Neural cell (in vitro differentiated cells): ENCODE measurements at regions not wholly inside any gene's neighbourhood (a gene's known extent, or its start where the extent isn't known, plus 50 kb on each side); places are given as distances from the start of the nearest gene placed in this dataset.

Experiments
- H2AFZ ChIP-seq: fragments of 200-600, 300-800 bp; sonication (generic), shearing (Covaris generic); 2 replicates; pipeline ENCODE4 v1.6.0; 2014; ENCODE audit warnings: low read depth, mild to moderate bottlenecking, antibody characterized with exemption, low read length, moderate library complexity
- H3F3A ChIP-seq: fragments of 200-600 bp; shearing (Covaris generic); 2 replicates; pipeline ENCODE4 v1.6.1; 2016; ENCODE audit warnings: mild to moderate bottlenecking, moderate library complexity, mixed read lengths, antibody characterized with exemption, low read length; ENCODE audit not compliant: insufficient read depth, poor library complexity, severe bottlenecking
- H3K27ac ChIP-seq: fragments of 200-600, 300-800 bp; sonication (generic), shearing (Covaris generic); 2 replicates; pipeline ENCODE4 v1.5.1; 2014; ENCODE audit warnings: mild to moderate bottlenecking, low read length, moderate library complexity
- H3K27me3 ChIP-seq: fragments of 300-800, 200-600 bp; sonication (generic), shearing (Covaris generic); 2 replicates; pipeline ENCODE4 v1.6.0; 2014; ENCODE audit warnings: mild to moderate bottlenecking, low read depth, low read length, moderate library complexity; ENCODE audit not compliant: insufficient read depth
- H3K36me3 ChIP-seq: fragments of 300-800, 200-600 bp; sonication (generic), shearing (Covaris generic); 2 replicates; pipeline ENCODE4 v1.5.1; 2014; ENCODE audit warnings: mild to moderate bottlenecking, antibody characterized with exemption, low read length, moderate library complexity; ENCODE audit not compliant: insufficient read depth
- H3K4me2 ChIP-seq: fragments of 300-800, 200-600 bp; sonication (generic), shearing (Covaris generic); 2 replicates; pipeline ENCODE4 v1.6.0; 2014; ENCODE audit warnings: mild to moderate bottlenecking, low read length
- H3K4me3 ChIP-seq: fragments of 300-800, 200-600 bp; sonication (generic), shearing (Covaris generic); 2 replicates; pipeline ENCODE4 v1.5.1; 2014; ENCODE audit warnings: mild to moderate bottlenecking, low read length, moderate library complexity
- H3K79me2 ChIP-seq: fragments of 200-600 bp; shearing (Covaris generic); replicated peaks from 2 replicates; pipeline ENCODE4 v1.6.0; 2014; ENCODE audit warnings: mild to moderate bottlenecking, low read length, moderate library complexity; ENCODE audit not compliant: insufficient read depth
- H3K9ac ChIP-seq: fragments of 300-800, 200-600 bp; sonication (generic), shearing (Covaris generic); 2 replicates; pipeline ENCODE4 v1.6.1; 2016; ENCODE audit warnings: mild to moderate bottlenecking, low read length, mixed read lengths
- H3K9me2 ChIP-seq: fragments of 200-600 bp; shearing (Covaris generic); 2 replicates; pipeline ENCODE4 v1.6.1; 2016; ENCODE audit warnings: mild to moderate bottlenecking, low read length, mixed read lengths; ENCODE audit not compliant: insufficient read depth
- H3K9me3 ChIP-seq: fragments of 200-600, 300-800 bp; sonication (generic), shearing (Covaris generic); 2 replicates; pipeline ENCODE4 v1.6.1; 2016; ENCODE audit warnings: mild to moderate bottlenecking, mixed run types, low read length, moderate library complexity, mixed read lengths
- H4K20me1 ChIP-seq: fragments of 200-600 bp; shearing (Covaris generic); 2 replicates; pipeline ENCODE4 v1.6.1; 2016; ENCODE audit warnings: mild to moderate bottlenecking, mixed run types; ENCODE audit not compliant: insufficient read depth
- CTCF ChIP-seq: fragments of 450-650 bp; IDR thresholded peaks from 2 replicates; pipeline ENCODE4 v1.5.1; 2014; ENCODE audit warnings: antibody characterized with exemption, mild to moderate bottlenecking, moderate library complexity; ENCODE audit not compliant: poor library complexity, severe bottlenecking
- EP300 ChIP-seq: fragments of 450-650 bp; conservative IDR thresholded peaks from 2 replicates; pipeline ENCODE4 v1.6.1; 2014; ENCODE audit warnings: antibody characterized with exemption, mild to moderate bottlenecking, moderate library complexity; ENCODE audit not compliant: poor library complexity, severe bottlenecking
- EZH2 ChIP-seq: fragments of 200-600, 300-800 bp; shearing (Covaris generic), sonication (generic); IDR thresholded peaks from 2 replicates; pipeline ENCODE4 v1.6.1; 2014; ENCODE audit warnings: antibody characterized with exemption, low read length, borderline replicate concordance, mild to moderate bottlenecking; ENCODE audit not compliant: insufficient read depth, poor library complexity, severe bottlenecking
- MXI1 ChIP-seq: fragments of 450-650 bp; conservative IDR thresholded peaks from 2 replicates; pipeline ENCODE4 v1.6.1; 2014; ENCODE audit warnings: antibody characterized with exemption, mild to moderate bottlenecking; ENCODE audit not compliant: poor library complexity, severe bottlenecking
- POLR2AphosphoS5 ChIP-seq: IDR thresholded peaks from 2 replicates; pipeline ENCODE4 v1.6.1; 2012
- RAD21 ChIP-seq: fragments of 450-650 bp; conservative IDR thresholded peaks from 2 replicates; pipeline ENCODE4 v1.6.1; 2014; ENCODE audit warnings: antibody characterized with exemption, mild to moderate bottlenecking, moderate library complexity
- SMC3 ChIP-seq: fragments of 450-650 bp; conservative IDR thresholded peaks from 2 replicates; pipeline ENCODE4 v1.6.1; 2014; ENCODE audit warnings: antibody characterized with exemption, mild to moderate bottlenecking, moderate library complexity; ENCODE audit not compliant: poor library complexity
- TAF1 ChIP-seq: IDR thresholded peaks from 2 replicates; pipeline ENCODE4 v1.6.1; 2012; ENCODE audit warnings: low read depth
- TF ChIP-seq, protein P1 (sequence below): IDR thresholded peaks from 2 replicates; pipeline ENCODE4 v1.6.1; 2012; ENCODE audit warnings: borderline replicate concordance

DNA sequence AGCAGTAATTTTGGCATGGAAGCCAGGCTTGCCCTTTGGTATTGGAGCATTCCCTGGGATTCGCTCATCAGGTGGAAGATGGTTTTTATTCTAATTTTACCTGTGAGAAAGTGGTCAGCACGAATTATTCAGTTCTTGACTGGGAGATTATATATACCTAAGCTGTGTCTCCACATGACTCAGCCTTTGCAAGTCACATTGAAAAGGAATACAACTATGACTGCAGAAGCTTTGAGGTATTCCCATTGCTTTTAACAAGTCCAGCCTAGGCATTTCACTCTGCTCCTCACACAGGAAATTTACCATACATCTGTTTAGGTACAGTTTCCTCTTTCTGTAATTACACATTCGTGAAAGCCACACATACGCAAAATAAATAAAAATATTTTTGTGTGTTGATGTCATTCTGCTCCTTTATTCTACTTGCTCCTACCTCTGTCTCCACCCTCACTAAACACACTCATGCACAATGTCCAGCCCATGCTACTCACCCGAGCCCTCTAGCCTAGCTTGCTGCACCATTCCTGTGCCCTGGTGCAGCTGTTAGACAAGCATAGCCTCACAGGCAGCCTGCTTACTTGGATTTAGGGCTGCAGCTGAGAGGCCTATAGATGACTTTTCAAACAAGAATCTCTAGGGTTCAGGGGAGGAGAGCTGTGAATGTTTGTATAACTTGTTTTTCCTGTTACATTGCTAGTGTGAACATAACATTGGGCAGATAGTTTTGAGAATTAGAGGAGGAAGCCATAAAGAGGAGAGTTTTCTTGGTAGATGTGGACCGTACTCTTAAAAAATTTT, 504.4 kb upstream of the FAT1 start:
- Histone ChIP-seq H3K9me3 (no peaks in the 10 kb centered on the region), H3F3A (no peaks in the 10 kb centered on the region), H3K27me3 (no peaks in the 10 kb centered on the region), H4K20me1 (no peaks in the 10 kb centered on the region), H3K4me2 (no peak overlapping the region), H3K27ac (no peak overlapping the region), H3K79me2 (no peaks in the 10 kb centered on the region), H3K9ac (no peak overlapping the region), H3K36me3 (no peaks in the 10 kb centered on the region), H2AFZ (no peak overlapping the region), H3K4me3 (no peak overlapping the region), H3K9me2 (no peaks in the 10 kb centered on the region)
- TF ChIP-seq, protein P1, sequence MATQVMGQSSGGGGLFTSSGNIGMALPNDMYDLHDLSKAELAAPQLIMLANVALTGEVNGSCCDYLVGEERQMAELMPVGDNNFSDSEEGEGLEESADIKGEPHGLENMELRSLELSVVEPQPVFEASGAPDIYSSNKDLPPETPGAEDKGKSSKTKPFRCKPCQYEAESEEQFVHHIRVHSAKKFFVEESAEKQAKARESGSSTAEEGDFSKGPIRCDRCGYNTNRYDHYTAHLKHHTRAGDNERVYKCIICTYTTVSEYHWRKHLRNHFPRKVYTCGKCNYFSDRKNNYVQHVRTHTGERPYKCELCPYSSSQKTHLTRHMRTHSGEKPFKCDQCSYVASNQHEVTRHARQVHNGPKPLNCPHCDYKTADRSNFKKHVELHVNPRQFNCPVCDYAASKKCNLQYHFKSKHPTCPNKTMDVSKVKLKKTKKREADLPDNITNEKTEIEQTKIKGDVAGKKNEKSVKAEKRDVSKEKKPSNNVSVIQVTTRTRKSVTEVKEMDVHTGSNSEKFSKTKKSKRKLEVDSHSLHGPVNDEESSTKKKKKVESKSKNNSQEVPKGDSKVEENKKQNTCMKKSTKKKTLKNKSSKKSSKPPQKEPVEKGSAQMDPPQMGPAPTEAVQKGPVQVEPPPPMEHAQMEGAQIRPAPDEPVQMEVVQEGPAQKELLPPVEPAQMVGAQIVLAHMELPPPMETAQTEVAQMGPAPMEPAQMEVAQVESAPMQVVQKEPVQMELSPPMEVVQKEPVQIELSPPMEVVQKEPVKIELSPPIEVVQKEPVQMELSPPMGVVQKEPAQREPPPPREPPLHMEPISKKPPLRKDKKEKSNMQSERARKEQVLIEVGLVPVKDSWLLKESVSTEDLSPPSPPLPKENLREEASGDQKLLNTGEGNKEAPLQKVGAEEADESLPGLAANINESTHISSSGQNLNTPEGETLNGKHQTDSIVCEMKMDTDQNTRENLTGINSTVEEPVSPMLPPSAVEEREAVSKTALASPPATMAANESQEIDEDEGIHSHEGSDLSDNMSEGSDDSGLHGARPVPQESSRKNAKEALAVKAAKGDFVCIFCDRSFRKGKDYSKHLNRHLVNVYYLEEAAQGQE = no peak
- TF ChIP-seq POLR2AphosphoS5 (no peak), TAF1 (no peak), EP300 (no peak), RAD21 (no peak), MXI1 (no peak), EZH2 (no peak), SMC3 (no peak), CTCF (no peak)

- H3K27me3 ChIP-seq = no peaks in the 10 kb centered on the region
- no peak overlapping the region for H3K4me2 ChIP-seq
- no peak overlapping the region for H3K27ac ChIP-seq
- no peaks in the 10 kb centered on the region for H3K79me2 ChIP-seq
- no peaks in the 10 kb centered on the region for H3K9me2 ChIP-seq
- H3K9me3 ChIP-seq = no peaks in the 10 kb centered on the region
- no peaks in the 10 kb centered on the region for H4K20me1 ChIP-seq
- no peak overlapping the region for H2AFZ ChIP-seq
- no peaks in the 10 kb centered on the region for H3K36me3 ChIP-seq
- no peak for TF ChIP-seq TAF1
- TF ChIP-seq SMC3 = no peak
- TF ChIP-seq CTCF = no peak
- TF ChIP-seq MXI1 = no peak
- no peak for TF ChIP-seq POLR2AphosphoS5
- no peak for TF ChIP-seq RAD21
- H3K4me3 ChIP-seq = no peak overlapping the region
- H3F3A ChIP-seq = no peaks in the 10 kb centered on the region
- no peak overlapping the region for H3K9ac ChIP-seq
Measured at GRCh38 chr4:187232196-187232595, 508.5 kb upstream of the FAT1 start.
